ENCODE measurements at regions not wholly inside any gene's neighbourhood (a gene's known extent, or its start where the extent isn't known, plus 50 kb on each side); places are given as distances from the start of the nearest gene placed in this dataset.
"Not testable (repeated sequence)": the region's sequence is repeated elsewhere in the genome, so short reads cannot be mapped to it uniquely, and the experiment has no call there.

DNA sequence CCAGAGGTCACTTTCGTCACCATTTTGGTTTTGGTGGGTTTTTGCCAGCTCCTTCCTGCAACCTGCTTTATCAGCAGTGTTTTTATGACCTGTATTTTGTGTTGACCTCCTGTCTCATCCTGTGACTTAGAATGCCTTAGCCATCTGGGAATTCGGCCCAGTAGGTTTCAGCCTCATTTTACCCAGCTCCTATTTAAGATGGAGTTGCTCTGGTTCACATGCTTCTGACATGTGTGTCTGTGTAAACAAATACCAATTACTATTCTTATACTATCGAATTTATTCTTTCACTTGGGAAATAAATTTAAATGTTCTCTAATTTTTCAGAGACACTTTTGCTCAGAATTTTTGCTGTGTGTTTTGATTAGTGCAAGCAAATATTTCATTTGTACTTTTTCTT, 1370.3 kb upstream of the MIR17HG start:
- DNase-seq (ENCODE audit: low read depth), result no peak

DNA sequence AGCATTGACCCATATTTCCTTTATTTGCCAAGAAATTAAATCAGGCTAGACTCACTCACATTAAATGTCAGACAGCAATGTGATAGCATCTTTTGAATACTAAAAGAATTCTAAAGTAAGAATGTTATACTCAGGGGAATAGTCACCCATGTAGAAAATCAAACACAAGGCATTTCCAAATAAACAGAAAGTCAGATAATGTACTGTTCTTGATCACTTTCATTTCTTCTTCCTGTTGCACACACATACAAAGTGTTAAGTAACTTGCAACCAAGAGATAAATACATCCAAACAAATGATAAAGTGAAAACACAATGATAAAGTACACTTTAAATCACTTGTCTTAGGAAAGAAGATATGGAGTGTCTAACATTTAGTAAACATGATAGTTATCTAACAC, 1366.6 kb upstream of the MIR17HG start:
- no peak for DNase-seq (ENCODE audit: low read depth)

DNA sequence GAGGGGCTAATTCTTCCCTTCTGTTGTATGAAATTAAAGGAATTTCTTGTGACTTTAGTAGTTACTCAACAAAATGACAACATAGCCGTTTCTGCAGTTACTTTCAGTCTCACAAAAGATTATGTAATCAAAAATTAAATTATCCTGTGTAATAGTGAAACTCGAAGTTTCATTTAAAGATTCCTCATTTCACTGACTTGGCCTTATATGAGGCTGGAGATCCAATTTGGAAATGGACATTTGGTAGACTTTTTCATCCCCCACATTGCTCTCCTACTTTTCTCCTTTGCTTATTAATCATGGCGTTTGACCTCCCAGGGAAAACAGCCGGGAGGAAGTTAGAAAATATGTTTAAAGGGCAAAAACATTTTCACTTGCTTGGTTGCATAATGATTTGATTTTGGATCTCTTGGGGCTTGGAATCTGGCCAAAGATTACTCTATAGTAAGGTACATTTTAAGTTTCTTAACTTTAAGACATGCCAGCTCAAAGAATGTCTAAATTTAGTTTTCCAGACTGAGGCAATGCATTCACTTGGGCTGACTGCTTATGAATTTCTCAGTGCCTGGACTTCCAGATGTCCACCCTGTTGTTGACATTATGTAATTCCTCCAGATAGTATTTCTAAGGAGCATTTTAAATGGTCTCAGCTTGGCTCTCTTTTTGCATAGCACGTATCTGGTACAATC, 1364.9 kb upstream of the MIR17HG start:
- DNase-seq (ENCODE audit: low read depth), result peak; percentile 64

DNA sequence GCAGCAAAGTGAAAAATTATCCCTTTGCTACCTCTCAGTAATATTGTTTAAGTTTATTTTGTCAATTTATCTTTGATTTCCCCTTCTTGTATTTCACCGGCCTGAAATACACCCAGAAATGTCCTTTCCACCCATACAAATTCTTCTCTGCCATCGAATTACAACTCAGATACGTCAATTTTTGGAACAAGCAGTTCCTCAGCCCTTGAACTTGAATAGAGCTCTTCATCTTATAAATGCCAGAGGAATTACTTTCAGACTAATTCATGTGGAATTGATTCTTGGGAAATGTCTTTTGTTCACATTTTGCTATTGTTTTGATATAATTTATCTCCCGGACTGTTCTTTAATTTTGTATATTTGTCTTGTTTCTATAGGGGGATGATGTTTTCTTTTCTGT, 1359.3 kb upstream of the MIR17HG start:
- no peak for DNase-seq (ENCODE audit: low read depth)

DNA sequence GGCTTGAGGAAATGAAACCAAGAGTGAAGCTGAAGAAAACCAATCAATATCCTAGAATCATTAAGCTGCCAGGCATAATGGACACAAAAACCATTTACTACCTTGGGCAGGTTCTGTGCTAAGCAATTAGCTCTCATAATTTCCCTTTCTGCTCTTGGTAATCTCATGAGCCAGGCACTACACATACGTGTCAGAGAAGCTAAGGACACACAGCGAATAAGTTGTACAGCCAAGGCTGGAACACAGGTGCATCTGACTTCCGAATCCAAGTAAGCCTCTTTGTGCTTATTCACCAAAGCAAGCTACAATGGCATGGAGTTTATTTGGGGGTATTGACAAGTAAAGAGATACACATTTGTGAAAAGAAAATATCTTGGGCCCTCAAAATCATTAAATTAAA, 1343.9 kb upstream of the MIR17HG start:
- no peak for DNase-seq (ENCODE audit: low read depth)

DNA sequence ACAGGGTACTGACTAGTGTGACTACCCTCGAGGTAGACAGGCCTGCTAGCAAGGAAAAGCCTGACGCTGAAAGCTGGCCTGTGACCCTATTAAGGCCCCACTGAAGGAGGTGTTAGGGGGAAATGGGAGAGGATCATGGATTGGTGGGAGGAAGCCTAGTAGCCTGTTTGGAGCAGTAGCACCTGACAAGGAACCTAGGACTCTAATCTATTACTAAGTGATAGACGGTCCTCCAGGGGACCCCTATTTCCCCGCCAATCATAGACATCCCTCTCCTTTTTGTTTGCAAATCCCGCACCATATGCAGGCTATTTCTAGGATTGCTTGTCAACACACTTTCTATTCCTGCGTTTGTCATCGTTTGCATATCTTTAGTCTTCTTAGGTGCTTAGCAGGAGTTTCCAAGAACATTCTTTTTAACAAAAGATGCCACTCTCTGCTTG, 1338.8 kb upstream of the MIR17HG start:
- no peak for DNase-seq (ENCODE audit: low read depth)

DNA sequence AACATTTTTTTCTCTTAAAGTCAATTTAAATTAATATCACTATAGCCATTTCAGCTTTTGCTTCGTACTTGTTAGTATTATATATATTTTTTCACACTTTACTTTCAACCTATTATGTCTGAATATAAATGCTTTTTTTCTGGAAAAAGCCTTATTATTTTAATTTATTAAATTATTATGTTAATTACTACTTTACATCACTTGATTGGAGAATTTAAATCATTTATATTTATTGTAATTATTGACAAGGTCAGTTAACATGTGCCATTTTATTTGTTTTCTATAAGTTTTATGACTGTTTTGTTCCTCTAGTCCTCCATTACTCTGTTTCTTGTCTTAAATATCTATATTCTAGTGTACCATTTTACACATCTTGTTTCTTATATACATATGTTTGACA, 1333.4 kb upstream of the MIR17HG start:
- no peak for DNase-seq (ENCODE audit: low read depth)

DNA sequence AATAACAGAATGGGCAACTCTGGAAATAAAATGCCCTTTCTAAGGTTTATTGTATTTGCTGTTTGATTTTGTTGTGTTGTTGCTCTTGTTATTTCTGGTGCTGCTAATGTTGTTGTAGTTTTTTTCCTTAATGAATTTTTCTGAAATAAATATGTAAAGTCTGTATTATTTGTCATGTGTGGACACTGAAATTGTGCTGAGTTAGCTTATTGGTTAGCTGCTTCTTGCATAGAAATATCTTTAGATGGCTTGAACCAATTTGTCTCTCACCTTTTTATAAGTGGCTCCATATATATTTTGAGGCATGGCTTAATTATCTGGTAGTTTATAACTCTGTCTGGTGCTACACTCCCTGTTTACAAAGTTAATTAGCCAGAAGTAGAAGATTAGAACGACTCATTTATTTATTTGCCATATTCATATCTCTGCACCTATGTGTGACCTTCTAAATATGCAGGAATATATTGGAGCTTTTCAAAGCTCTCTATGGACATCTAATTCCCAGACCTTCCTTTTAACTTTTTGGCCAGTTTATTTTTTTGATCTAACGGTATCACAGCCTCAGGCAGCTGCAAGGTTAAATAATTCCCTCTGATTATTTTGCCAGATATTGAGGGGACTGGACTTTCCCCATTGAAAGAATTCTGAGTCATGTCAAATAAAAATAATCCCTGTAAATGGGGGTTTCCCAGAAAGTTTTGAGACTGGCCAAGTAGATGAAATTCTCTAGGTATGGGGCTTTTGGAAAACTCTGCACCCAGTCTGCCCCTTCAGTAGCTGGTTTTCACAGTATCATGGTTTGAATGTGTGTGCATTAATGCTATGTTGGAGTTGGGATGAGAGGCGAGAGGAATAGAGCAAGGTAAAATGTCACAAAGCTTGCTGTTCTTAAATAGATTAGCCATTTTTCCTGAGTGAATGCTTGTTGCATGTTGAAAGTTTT, 1331.7 kb upstream of the MIR17HG start:
- DNase-seq (ENCODE audit: low read depth), result no peak

DNA sequence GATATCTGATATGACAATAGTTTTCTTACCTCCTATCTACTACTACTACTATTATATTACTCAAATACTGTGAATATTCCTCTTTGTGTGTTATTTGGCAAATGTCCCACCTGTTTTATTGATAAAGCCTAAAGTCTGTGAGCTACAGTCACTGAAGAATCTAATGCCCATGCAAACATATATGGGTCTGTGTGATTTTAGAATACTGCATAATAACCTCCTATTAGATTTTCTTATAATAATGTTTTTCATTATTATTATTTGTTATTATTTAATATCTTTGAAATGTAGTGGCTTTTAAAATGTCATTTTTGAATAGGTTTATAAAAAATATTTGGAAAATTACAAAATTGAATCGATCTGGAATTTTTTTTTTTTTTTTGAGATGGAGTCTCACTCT, 1330.8 kb upstream of the MIR17HG start:
- no peak for DNase-seq (ENCODE audit: low read depth)

DNA sequence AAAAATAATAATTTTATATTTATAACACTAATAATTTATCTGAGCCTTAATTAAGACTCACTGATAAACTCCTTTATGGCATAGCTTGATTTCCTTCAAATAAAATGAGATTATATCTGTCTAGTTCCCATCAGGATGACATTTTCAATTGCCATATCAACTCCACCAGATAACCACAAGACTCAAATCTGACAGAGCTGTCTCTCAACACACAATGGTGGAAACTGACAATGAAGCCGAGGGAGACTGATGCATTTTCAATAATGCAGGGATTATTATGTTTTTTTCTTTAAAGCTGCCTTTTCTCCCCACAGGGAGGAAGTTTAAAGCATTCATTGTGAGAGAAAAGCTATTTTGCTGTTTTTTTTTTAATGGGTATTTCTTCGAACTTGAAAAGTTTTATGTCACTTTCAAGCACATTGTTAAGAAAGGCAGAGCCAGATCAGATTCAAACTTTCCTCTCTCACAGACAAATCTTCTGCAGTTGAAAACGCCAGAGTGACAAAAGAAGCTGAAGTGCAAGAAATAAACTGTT, 1326.9 kb upstream of the MIR17HG start:
- DNase-seq (ENCODE audit: low read depth), result no peak

DNA sequence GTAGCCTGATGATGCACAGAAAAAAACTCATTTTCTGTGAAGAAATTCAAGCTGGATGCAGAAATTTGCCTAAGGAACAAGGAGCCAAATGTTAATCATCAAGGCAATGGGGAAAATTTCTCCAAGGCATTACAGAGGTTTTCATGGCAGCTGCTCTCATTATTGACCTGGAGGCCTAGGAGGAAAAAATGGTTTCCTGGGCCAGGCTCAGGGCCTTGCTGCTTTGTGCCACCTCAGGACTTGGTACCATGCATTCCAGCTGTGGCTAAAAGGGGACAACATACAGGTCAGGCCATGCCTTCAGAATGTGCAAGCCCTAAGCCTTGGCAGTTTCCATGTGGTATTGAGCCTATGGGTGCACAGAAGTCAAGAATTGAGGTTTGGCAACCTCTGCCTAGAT, 1320.1 kb upstream of the MIR17HG start:
- DNase-seq (ENCODE audit: low read depth), result no peak

DNA sequence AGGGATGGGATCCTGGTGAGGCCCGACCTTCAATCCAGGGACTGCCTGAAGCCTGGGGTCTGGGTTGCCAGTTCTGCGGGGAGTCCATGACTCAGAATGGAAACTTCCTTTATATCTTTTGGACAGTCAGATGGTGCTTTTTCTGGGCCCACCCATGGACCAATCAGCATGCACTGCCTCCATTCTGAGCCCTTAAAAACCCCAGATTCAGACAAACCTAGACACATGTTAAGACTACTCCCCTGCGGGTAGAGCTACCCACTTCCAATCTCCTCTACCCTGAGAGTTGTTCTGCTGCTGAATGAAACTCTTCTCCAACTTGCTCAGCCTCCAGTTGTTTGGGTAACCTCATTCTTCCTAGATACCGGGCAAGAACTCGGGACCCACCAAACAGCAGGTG, 1315.2 kb upstream of the MIR17HG start:
- DNase-seq (ENCODE audit: low read depth), result no peak

DNA sequence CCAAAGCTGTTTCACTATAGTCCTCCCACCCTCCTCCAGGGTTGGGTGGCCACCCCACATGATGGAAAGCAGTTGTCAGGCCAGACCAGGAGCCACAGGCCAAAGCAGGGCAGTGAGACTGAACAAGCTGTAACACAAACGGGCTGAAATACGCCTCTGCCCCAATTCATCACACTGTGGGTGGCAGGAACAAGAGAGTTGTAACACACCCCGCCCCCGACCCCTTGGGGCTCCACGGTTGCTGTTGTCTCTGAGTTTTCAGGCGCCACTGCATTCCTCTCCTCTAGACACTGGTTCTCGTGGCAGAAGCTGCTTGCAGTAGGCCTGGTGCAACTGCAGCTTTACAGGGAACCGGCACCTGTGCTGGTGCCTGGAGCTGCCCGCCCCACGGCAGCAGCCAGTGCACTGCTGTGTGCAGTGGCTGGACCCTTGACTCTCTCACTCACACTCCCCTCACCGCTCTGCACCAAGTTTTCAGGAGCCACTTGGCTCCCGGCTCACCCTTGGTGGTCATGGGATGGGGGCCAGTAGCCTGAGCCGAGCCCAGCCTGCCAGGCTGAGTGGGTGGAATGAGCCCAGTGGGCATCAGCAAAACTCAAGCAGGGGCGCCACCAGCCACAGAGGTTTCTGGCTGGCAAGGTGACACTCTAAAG, 1314.5 kb upstream of the MIR17HG start:
- DNase-seq (ENCODE audit: low read depth), result no peak

DNA sequence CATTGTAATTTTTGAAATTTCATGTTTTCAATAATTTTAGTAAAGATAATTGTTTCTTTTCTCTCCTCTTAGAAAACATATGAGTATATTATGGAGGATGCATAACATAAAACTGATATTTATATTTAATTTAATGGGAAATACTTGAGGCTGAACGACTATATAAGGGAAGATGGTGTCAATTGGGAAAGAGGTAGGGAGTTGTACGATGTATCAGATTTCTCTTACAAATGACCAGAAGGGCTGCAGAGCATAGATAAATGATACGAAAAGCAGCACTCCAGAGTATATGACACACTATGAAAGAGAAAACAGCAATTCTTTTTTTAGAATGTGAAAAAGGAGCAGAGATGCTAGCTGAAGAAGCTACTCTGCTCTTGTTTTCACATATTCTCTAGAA, 1308.0 kb upstream of the MIR17HG start:
- no peak for DNase-seq (ENCODE audit: low read depth)

DNA sequence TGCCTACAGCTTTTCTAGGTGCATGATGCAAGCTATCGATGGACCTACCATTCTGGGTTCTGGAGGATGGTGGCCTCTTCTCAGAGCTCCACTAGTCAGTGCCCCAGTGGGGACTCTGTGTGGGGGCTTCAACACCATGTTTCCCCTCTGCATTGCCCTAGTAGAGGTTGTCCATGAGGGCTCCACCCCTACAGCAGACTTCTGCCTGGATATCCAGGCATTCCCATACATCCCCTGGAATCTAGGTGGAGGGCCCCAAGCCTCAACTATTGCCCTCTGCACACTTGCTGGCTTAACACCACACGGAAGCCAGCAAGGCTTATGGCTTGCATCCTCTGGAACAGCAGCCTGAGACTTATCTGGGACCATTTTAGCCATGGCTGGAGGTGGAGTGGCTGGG, 1299.9 kb upstream of the MIR17HG start:
- no peak for DNase-seq (ENCODE audit: low read depth)

DNA sequence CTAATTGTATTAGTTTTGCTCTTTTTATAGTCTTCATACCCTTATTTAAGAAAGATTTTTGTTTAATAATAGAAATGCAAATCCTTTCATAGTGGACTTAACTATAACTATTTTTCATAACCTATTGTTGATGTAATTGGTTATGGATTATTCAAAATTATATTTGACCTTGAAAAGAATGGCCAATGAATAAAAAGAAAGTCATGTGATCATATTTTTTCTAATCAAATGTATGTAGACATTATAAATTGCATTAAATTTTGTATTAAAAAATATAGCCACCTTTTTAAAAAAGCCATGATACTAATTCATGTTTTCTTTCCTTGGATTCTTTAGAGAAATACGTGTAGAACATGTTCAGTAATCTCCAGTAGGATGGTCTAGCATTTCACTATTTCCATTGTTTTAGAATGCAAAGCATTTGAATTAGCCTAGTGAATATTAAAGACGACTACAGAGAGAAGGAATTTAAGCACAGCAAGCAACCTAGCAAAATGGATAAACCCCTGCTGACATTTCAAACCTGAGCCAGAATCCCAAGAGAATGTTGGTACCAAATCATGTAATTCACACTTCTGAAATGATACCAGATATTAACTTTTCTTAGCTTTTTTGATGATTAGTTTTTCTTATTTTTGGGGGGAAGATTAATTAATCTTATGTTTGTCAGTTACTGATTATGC, 1297.4 kb upstream of the MIR17HG start:
- no peak for DNase-seq (ENCODE audit: low read depth)

DNA sequence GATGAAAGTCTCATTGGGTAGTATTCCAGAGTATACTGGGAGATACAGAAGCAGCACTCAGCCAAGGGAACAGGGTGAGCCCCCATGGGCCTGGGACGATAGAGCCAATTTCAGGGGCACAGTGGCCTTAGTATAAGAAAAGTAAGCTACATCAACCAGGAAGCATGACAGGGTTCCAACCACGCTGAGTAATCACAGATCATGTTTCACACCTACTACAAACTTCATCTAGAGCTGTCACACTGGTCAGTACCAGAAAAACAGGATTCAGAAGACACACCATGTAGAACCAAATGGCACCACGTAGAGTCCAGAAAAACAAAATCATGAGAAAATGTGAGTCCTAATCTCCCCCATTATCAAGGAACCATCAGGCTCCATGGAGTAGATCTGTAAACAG, 1292.4 kb upstream of the MIR17HG start:
- DNase-seq (ENCODE audit: low read depth), result no peak

DNA sequence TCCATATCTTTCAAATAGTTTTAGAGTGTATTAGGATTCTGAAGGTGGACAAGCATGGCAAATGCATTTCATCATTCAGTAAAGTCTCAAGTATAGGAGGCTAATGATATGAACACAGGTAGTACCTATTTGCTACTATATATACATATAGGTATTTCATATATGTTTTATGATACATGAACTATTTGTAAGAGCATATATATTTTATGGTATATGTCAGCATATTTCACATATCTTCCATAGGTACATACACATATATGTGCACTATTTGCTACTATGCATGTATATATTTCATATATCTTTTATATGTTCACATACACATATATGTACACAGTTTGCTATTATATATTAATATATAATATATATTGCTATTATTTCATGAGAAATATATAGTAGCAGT, 1291.7 kb upstream of the MIR17HG start:
- no peak for DNase-seq (ENCODE audit: low read depth)

DNA sequence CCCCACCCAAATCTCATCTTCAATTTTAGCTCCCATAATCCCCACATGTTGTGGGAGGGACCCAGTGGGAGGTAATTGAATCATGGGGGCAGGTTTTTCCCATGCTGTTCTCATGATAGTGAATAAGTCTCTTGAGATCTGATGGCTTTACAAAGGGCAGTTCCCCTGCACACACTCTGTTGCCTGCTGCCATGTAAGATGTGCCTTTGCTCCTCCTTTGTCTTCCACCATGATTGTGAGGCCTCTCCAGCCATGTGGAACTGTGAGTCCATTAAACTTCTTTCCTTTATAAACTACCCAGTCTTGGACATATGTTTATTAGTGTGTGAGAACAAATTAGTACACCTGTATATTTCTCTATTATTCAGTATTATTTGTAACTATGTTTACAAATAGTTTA, 1283.3 kb upstream of the MIR17HG start:
- not testable (repeated sequence) for DNase-seq (ENCODE audit: low read depth)

DNA sequence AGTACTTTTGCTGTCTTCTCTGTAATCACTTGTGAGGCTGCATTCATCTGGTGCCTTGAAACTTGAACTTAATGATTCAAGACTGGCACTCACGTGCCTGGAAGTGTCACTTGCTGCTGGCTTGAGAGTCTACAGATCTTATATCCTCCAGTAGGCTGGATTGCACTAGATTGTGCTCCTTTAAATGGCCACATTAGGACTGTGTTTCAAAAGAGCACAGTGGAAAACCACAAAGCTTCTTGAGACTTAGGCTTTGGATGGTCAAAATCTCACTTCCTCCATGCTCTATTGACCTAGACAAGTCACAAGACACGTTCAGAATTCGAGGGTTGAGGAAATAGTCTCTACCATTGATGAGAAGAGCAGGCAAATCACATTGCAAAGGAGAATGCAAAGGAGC, 1278.8 kb upstream of the MIR17HG start:
- no peak for DNase-seq (ENCODE audit: low read depth)

DNA sequence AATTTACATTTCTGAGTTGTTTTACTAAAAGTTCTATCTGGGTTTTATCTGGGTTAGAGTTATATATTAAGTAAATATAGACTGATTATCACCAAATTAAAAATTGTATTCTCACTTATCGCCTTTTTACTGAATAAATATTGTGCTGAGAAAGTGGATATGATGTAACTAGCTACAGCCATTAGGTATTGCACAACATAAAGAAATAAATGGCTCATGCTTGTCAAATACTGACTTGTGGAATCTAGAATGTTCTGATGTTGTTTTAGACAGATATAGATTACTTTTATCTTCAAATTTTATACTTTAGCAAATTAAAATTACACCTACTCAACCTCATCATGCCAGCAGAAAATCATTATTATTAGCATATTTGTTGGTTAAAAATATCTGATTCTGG, 1277.1 kb upstream of the MIR17HG start:
- DNase-seq (ENCODE audit: low read depth), result no peak
